C4-2B (cell line): ENCODE measurements at regions not wholly inside any gene's neighbourhood (a gene's known extent, or its start where the extent isn't known, plus 50 kb on each side); places are given as distances from the start of the nearest gene placed in this dataset.

Experiments used
- CTCF ChIP-seq: fragments of 450-650 bp; conservative IDR thresholded peaks from 2 replicates; pipeline ENCODE4 v1.5.1; 2017; ENCODE audit warnings: mild to moderate bottlenecking
- ZFX ChIP-seq: fragments of 450-650 bp; IDR thresholded peaks from 2 replicates; pipeline ENCODE4 v1.6.1; 2017

GRCh38 chr4:81746071-81746470 is 274.4 kb upstream of the RASGEF1B start:
- TF ChIP-seq CTCF = no peak
- no peak for TF ChIP-seq ZFX
